H7 (cell line): ENCODE measurements at regions not wholly inside any gene's neighbourhood (a gene's known extent, or its start where the extent isn't known, plus 50 kb on each side); places are given as distances from the start of the nearest gene placed in this dataset.
"Not testable (repeated sequence)": the region's sequence is repeated elsewhere in the genome, so short reads cannot be mapped to it uniquely, and the experiment has no call there.

ENCODE experiments used
- DNase-seq: peaks from one replicate; pipeline ENCODE4 v3.0.0; 2012
- H3K27me3 ChIP-seq: 2 replicates; pipeline ENCODE4 v1.6.0; 2011; ENCODE audit warnings: mild to moderate bottlenecking, low read length; ENCODE audit not compliant: control insufficient read depth, insufficient read depth
- H3K36me3 ChIP-seq: replicated peaks from 2 replicates; pipeline ENCODE4 v1.5.1; 2011; ENCODE audit warnings: low read length; ENCODE audit not compliant: control insufficient read depth, insufficient read depth
- H3K4me3 ChIP-seq: 2 replicates; pipeline ENCODE4 v1.5.1; 2011; ENCODE audit warnings: low read depth, mild to moderate bottlenecking, control low read depth, low read length, moderate library complexity; ENCODE audit not compliant: insufficient read depth

GRCh38 chr2:34734662-34735061 lies 1135.6 kb upstream of the FAM98A start:
- no peaks in the 10 kb centered on the region for H3K27me3 ChIP-seq
- no peaks in the 10 kb centered on the region for H3K36me3 ChIP-seq
- no peak overlapping the region for H3K4me3 ChIP-seq
- DNase-seq = no peak

GRCh38 chr2:34734042-34734441 lies 1134.9 kb upstream of the FAM98A start:
- Histone ChIP-seq H3K4me3 (no peak overlapping the region), H3K27me3 (no peaks in the 10 kb centered on the region), H3K36me3 (no peaks in the 10 kb centered on the region)
- no peak for DNase-seq

GRCh38 chr2:34731292-34731691 lies 1132.2 kb upstream of the FAM98A start:
- no peak for DNase-seq

GRCh38 chr2:34729845-34730244 lies 1130.7 kb upstream of the FAM98A start:
- H3K27me3 ChIP-seq = no peaks in the 10 kb centered on the region

More at GRCh38 chr2:34731292-34731691, 1132.2 kb upstream of the FAM98A start:
- Histone ChIP-seq H3K36me3 (no peaks in the 10 kb centered on the region), H3K27me3 (no peaks in the 10 kb centered on the region), H3K4me3 (no peak overlapping the region)

GRCh38 chr2:34724107-34724506 lies 1125.0 kb upstream of the FAM98A start:
- H3K27me3 ChIP-seq = no peaks in the 10 kb centered on the region
- H3K4me3 ChIP-seq = no peak overlapping the region
- no peak for DNase-seq
- H3K36me3 ChIP-seq = no peaks in the 10 kb centered on the region

More at GRCh38 chr2:34729845-34730244, 1130.7 kb upstream of the FAM98A start:
- Histone ChIP-seq H3K4me3 (no peak overlapping the region), H3K36me3 (no peaks in the 10 kb centered on the region)
- no peak for DNase-seq

- H3K27me3 ChIP-seq = no peaks in the 10 kb centered on the region
- no peaks in the 10 kb centered on the region for H3K36me3 ChIP-seq
- DNase-seq = no peak
- H3K4me3 ChIP-seq = no peak overlapping the region
These were observed 1124.6 kb upstream of the FAM98A start for GRCh38 chr2:34723683-34724082.

- no peaks in the 10 kb centered on the region for H3K27me3 ChIP-seq
- no peak for DNase-seq
- no peak overlapping the region for H3K4me3 ChIP-seq
- no peaks in the 10 kb centered on the region for H3K36me3 ChIP-seq
These were observed 1120.1 kb upstream of the FAM98A start for GRCh38 chr2:34719206-34719605.

GRCh38 chr2:34705551-34706247 lies 1106.6 kb upstream of the FAM98A start:
- DNase-seq = no peak
- no peaks in the 10 kb centered on the region for H3K27me3 ChIP-seq

GRCh38 chr2:34703292-34703691 lies 1104.2 kb upstream of the FAM98A start:
- DNase-seq = no peak
- no peaks in the 10 kb centered on the region for H3K36me3 ChIP-seq
- no peaks in the 10 kb centered on the region for H3K27me3 ChIP-seq

More at GRCh38 chr2:34705551-34706247, 1106.6 kb upstream of the FAM98A start:
- Histone ChIP-seq H3K4me3 (no peak overlapping the region), H3K36me3 (no peaks in the 10 kb centered on the region)

GRCh38 chr2:34702391-34702790 lies 1103.3 kb upstream of the FAM98A start:
- DNase-seq, H3K36me3 ChIP-seq, H3K4me3 ChIP-seq, H3K27me3 ChIP-seq: not testable (repeated sequence)

More at GRCh38 chr2:34703292-34703691, 1104.2 kb upstream of the FAM98A start:
- no peak overlapping the region for H3K4me3 ChIP-seq

GRCh38 chr2:34677591-34677990 lies 1078.5 kb upstream of the FAM98A start:
- H3K27me3 ChIP-seq, H3K4me3 ChIP-seq, H3K36me3 ChIP-seq, DNase-seq: not testable (repeated sequence)

GRCh38 chr2:34677119-34677531 lies 1078.0 kb upstream of the FAM98A start:
- not testable (repeated sequence) for H3K27me3 ChIP-seq, H3K36me3 ChIP-seq, DNase-seq, H3K4me3 ChIP-seq

- no peak for DNase-seq
These were observed 1071.4 kb upstream of the FAM98A start for GRCh38 chr2:34670482-34670881.

GRCh38 chr2:34666821-34667220 lies 1067.7 kb upstream of the FAM98A start:
- H3K36me3 ChIP-seq = no peaks in the 10 kb centered on the region
- no peak for DNase-seq
- H3K4me3 ChIP-seq = no peak overlapping the region
- no peaks in the 10 kb centered on the region for H3K27me3 ChIP-seq

More at GRCh38 chr2:34670482-34670881, 1071.4 kb upstream of the FAM98A start:
- H3K27me3 ChIP-seq = no peaks in the 10 kb centered on the region
- no peak overlapping the region for H3K4me3 ChIP-seq
- H3K36me3 ChIP-seq = no peaks in the 10 kb centered on the region

GRCh38 chr2:34664266-34664665 lies 1065.2 kb upstream of the FAM98A start:
- H3K36me3 ChIP-seq = no peaks in the 10 kb centered on the region
- DNase-seq = no peak
- no peak overlapping the region for H3K4me3 ChIP-seq

More at GRCh38 chr2:34664266-34664665, 1065.2 kb upstream of the FAM98A start:
- H3K27me3 ChIP-seq = no peaks in the 10 kb centered on the region
